Endodermal cell (in vitro differentiated cells): ENCODE measurements at regions not wholly inside any gene's neighbourhood (a gene's known extent, or its start where the extent isn't known, plus 50 kb on each side); places are given as distances from the start of the nearest gene placed in this dataset.

Experiments used
- DNase-seq: peaks from one replicate; pipeline ENCODE4 v3.0.0-alpha.2; 2017
- H3K27ac ChIP-seq: 2 replicates; pipeline ENCODE4 v1.5.1; 2013; ENCODE audit warnings: mild to moderate bottlenecking, low read depth, low read length, moderate library complexity
- H3K27me3 ChIP-seq: 2 replicates; pipeline ENCODE4 v1.6.1; 2013; ENCODE audit warnings: mild to moderate bottlenecking, low read length, moderate library complexity; ENCODE audit not compliant: insufficient read depth, control insufficient read depth, poor library complexity, severe bottlenecking
- H3K36me3 ChIP-seq: 2 replicates; pipeline ENCODE4 v1.7.0; 2013; ENCODE audit warnings: mild to moderate bottlenecking, low read length, moderate library complexity; ENCODE audit not compliant: control insufficient read depth, insufficient read depth
- H3K4me1 ChIP-seq: one replicate; pipeline ENCODE4 v1.7.0; 2013; ENCODE audit warnings: low read length; ENCODE audit not compliant: control insufficient read depth, insufficient read depth
- H3K4me3 ChIP-seq: 2 replicates; pipeline ENCODE4 v1.5.1; 2013; ENCODE audit warnings: mild to moderate bottlenecking, low read length, moderate library complexity
- H3K9ac ChIP-seq: 2 replicates; pipeline ENCODE4 v1.6.1; 2013; ENCODE audit warnings: mild to moderate bottlenecking, low read length, moderate library complexity; ENCODE audit not compliant: poor library complexity, severe bottlenecking; ENCODE audit errors: extremely low read depth
- H3K9me3 ChIP-seq: 2 replicates; pipeline ENCODE4 v1.6.1; 2013; ENCODE audit warnings: mild to moderate bottlenecking, low read length, moderate library complexity; ENCODE audit not compliant: control insufficient read depth
- H3K27ac Mint-ChIP-seq: 2 replicates; pipeline ENCODE4 v1.8.0; 2020; ENCODE audit warnings: mixed read lengths
- H3K27me3 Mint-ChIP-seq: 2 replicates; pipeline ENCODE4 v1.8.0; 2021; ENCODE audit warnings: mild to moderate bottlenecking, mixed read lengths; ENCODE audit not compliant: insufficient read depth
- H3K36me3 Mint-ChIP-seq: 2 replicates; pipeline ENCODE4 v1.8.0; 2020; ENCODE audit warnings: low read depth, mixed read lengths
- H3K4me1 Mint-ChIP-seq: 2 replicates; pipeline ENCODE4 v1.8.0; 2020; ENCODE audit warnings: mixed read lengths
- H3K4me3 Mint-ChIP-seq: 2 replicates; pipeline ENCODE4 v1.8.0; 2020; ENCODE audit warnings: mild to moderate bottlenecking, moderate library complexity, mixed read lengths
- H3K9me3 Mint-ChIP-seq: 2 replicates; pipeline ENCODE4 v1.8.0; 2020; ENCODE audit warnings: mild to moderate bottlenecking, mixed read lengths
- CTCF ChIP-seq: fragments of 200-600 bp; sonication (generic); conservative IDR thresholded peaks from 2 replicates; pipeline ENCODE4 v1.5.0; 2021; ENCODE audit warnings: antibody characterized with exemption, mild to moderate bottlenecking
- WGBS, 2 experiments: methylation state at CpG; one replicate each; pipeline versions ENCODE4 v1.1.5 to v1.1.7; 2013; ENCODE audit warnings: missing lambda C conversion rate in 2 of 2, mixed read lengths in 1 of 2; ENCODE audit not compliant: insufficient coverage in 1 of 2, insufficient read length in 1 of 2; 5-methylcytosine and 5-hydroxymethylcytosine counted together

- H3K4me1 ChIP-seq: peaks cover 51% of the 10 kb centered on the region
- H3K9me3 ChIP-seq: no peaks in the 10 kb centered on the region
- H3K36me3 ChIP-seq: no peaks in the 10 kb centered on the region
- 99 to 100% methylated on average over 1 to 2 of the region's 2 CpGs for WGBS, 2 experiments
- no peaks in the 10 kb centered on the region for H3K9me3 Mint-ChIP-seq
- no peak overlapping the region for H3K4me3 ChIP-seq
- H3K27ac ChIP-seq: no peak overlapping the region
- no peaks in the 10 kb centered on the region for H3K27me3 Mint-ChIP-seq
- H3K9ac ChIP-seq: no peak overlapping the region
- no peak for DNase-seq
- no peaks in the 10 kb centered on the region for H3K27me3 ChIP-seq
- H3K4me1 Mint-ChIP-seq: peaks cover 63% of the 10 kb centered on the region
- TF ChIP-seq CTCF: no peak
- H3K4me3 Mint-ChIP-seq: no peak overlapping the region
- no peak overlapping the region for H3K27ac Mint-ChIP-seq
- no peaks in the 10 kb centered on the region for H3K36me3 Mint-ChIP-seq
These were observed 204.9 kb downstream of the DAD1 start for GRCh38 chr14:22384167-22384549.

- TF ChIP-seq CTCF: no peak
- DNase-seq: no peak
- WGBS, 2 experiments: 79% methylated on average over 8 of the region's 8 CpGs; no CpG with 5 or more reads in 1 of the 2 experiments
- H3K27ac ChIP-seq: no peak overlapping the region
- Mint-ChIP-seq H3K27me3 (no peaks in the 10 kb centered on the region), H3K27ac (peak overlapping the region; percentile 17), H3K36me3 (no peaks in the 10 kb centered on the region), H3K4me3 (no peak overlapping the region), H3K9me3 (no peaks in the 10 kb centered on the region), H3K4me1 (peaks cover 66% of the 10 kb centered on the region)
- H3K9ac ChIP-seq: no peak overlapping the region
- no peaks in the 10 kb centered on the region for H3K27me3 ChIP-seq
- no peaks in the 10 kb centered on the region for H3K36me3 ChIP-seq
- no peaks in the 10 kb centered on the region for H3K9me3 ChIP-seq
- H3K4me3 ChIP-seq: no peak overlapping the region
- peaks cover 51% of the 10 kb centered on the region for H3K4me1 ChIP-seq
These were observed 205.4 kb downstream of the DAD1 start for GRCh38 chr14:22383515-22384166.

- Histone ChIP-seq H3K9me3 (no peaks in the 10 kb centered on the region), H3K4me3 (peak overlapping the region; percentile 39), H3K27ac (no peak overlapping the region), H3K4me1 (peaks cover 51% of the 10 kb centered on the region), H3K36me3 (no peaks in the 10 kb centered on the region), H3K9ac (no peak overlapping the region), H3K27me3 (no peaks in the 10 kb centered on the region)
- DNase-seq: no peak
- Mint-ChIP-seq H3K4me1 (peaks cover 66% of the 10 kb centered on the region), H3K9me3 (no peaks in the 10 kb centered on the region), H3K27me3 (no peaks in the 10 kb centered on the region), H3K27ac (peak overlapping the region; percentile 17), H3K4me3 (no peak overlapping the region), H3K36me3 (no peaks in the 10 kb centered on the region)
- no peak for TF ChIP-seq CTCF
- WGBS, 2 experiments: 62 to 80% methylated on average over 1 to 2 of the region's 2 CpGs
These were observed 206.1 kb downstream of the DAD1 start for GRCh38 chr14:22382955-22383354.
